Muscle of back (tissue), 3 donors: ENCODE measurements at regions not wholly inside any gene's neighbourhood (a gene's known extent, or its start where the extent isn't known, plus 50 kb on each side); places are given as distances from the start of the nearest gene placed in this dataset.

Experiments used
- DNase-seq, 3 donors: peaks; one replicate each; pipeline versions ENCODE4 v3.0.0 to v3.0.0-alpha.2; 2013

- peak in 1 of 3 donors; percentile 22 for DNase-seq
These were observed 52.0 kb upstream of the KCNIP1 start for GRCh38 chr5:170451747-170452365.

- no peak for DNase-seq
These were observed 53.7 kb upstream of the KCNIP1 start for GRCh38 chr5:170450061-170450669.

- DNase-seq: no peak
These were observed 54.6 kb upstream of the KCNIP1 start for GRCh38 chr5:170449232-170449631.

- no peak for DNase-seq
These were observed 55.6 kb upstream of the KCNIP1 start for GRCh38 chr5:170448221-170448620.

- no peak for DNase-seq
These were observed 57.2 kb upstream of the KCNMB1 start for GRCh38 chr5:170446365-170446764.

- no peak for DNase-seq
These were observed 56.8 kb upstream of the KCNMB1 start for GRCh38 chr5:170445936-170446335.

- no peak for DNase-seq
These were observed 55.9 kb upstream of the KCNMB1 start for GRCh38 chr5:170444969-170445505.

- no peak for DNase-seq
These were observed 55.0 kb upstream of the KCNMB1 start for GRCh38 chr5:170444181-170444580.

- no peak for DNase-seq
These were observed 54.5 kb upstream of the KCNMB1 start for GRCh38 chr5:170443624-170444023.

- no peak for DNase-seq
These were observed 53.8 kb upstream of the KCNMB1 start for GRCh38 chr5:170442921-170443320.

GRCh38 chr5:170442391-170442790 is 53.2 kb upstream of the KCNMB1 start:
- no peak for DNase-seq

GRCh38 chr5:170441393-170441784 is 52.2 kb upstream of the KCNMB1 start:
- DNase-seq: no peak

- DNase-seq: no peak
These were observed 51.7 kb upstream of the KCNMB1 start for GRCh38 chr5:170440771-170441392.

GRCh38 chr5:170439944-170440269 is 50.7 kb upstream of the KCNMB1 start:
- no peak for DNase-seq

- DNase-seq: no peak
These were observed 50.2 kb upstream of the KCNMB1 start for GRCh38 chr5:170439223-170439943.
